Liver (tissue), 3 donors: ENCODE measurements at regions not wholly inside any gene's neighbourhood (a gene's known extent, or its start where the extent isn't known, plus 50 kb on each side); places are given as distances from the start of the nearest gene placed in this dataset.

Source experiments
- ATF3 ChIP-seq: IDR thresholded peaks from 2 replicates; pipeline ENCODE4 v1.6.1; 2016; ENCODE audit warnings: antibody characterized with exemption
- CTCF ChIP-seq: fragments of 150-350 bp; IDR thresholded peaks from 2 replicates; pipeline ENCODE4 v1.5.1; 2017; ENCODE audit warnings: improper control_type of control experiment, low read depth, low read length; ENCODE audit not compliant: missing input control
- FOXA1 ChIP-seq: IDR thresholded peaks from 2 replicates; pipeline ENCODE4 v1.6.1; 2016; ENCODE audit warnings: antibody characterized with exemption
- HNF4A ChIP-seq, 2 donors: conservative IDR thresholded peaks; 2 replicates each; pipeline ENCODE4 v1.6.1; 2016; ENCODE audit warnings: antibody characterized with exemption in 2 of 2, mild to moderate bottlenecking in 2 of 2
- HNF4G ChIP-seq: IDR thresholded peaks from 2 replicates; pipeline ENCODE4 v1.6.1; 2016; ENCODE audit warnings: antibody characterized with exemption
- JUND ChIP-seq, 2 donors: IDR thresholded peaks; 2 replicates each; pipeline ENCODE4 v1.6.1; 2016; ENCODE audit warnings: antibody characterized with exemption in 2 of 2
- RAD21 ChIP-seq, 2 donors: IDR thresholded peaks; 2 replicates each; pipeline ENCODE4 v1.6.1; 2016; ENCODE audit warnings: antibody characterized with exemption in 2 of 2, mild to moderate bottlenecking in 2 of 2
- REST ChIP-seq: IDR thresholded peaks from 2 replicates; pipeline ENCODE4 v1.6.1; 2016; ENCODE audit warnings: antibody characterized with exemption, mild to moderate bottlenecking
- RXRA ChIP-seq, 2 donors: IDR thresholded peaks; 2 replicates each; pipeline ENCODE4 v1.6.1; 2017 to 2018; ENCODE audit warnings: antibody characterized with exemption in 2 of 2, mild to moderate bottlenecking in 1 of 2
- SP1 ChIP-seq: IDR thresholded peaks from 2 replicates; pipeline ENCODE4 v1.6.1; 2018; ENCODE audit warnings: antibody characterized with exemption, mild to moderate bottlenecking
- TAF1 ChIP-seq: conservative IDR thresholded peaks from 2 replicates; pipeline ENCODE4 v1.6.1; 2016; ENCODE audit warnings: antibody characterized with exemption, mild to moderate bottlenecking
- YY1 ChIP-seq: IDR thresholded peaks from 2 replicates; pipeline ENCODE4 v1.6.1; 2016; ENCODE audit warnings: antibody characterized with exemption, mild to moderate bottlenecking
- TF ChIP-seq, protein P1 (sequence below): IDR thresholded peaks from 2 replicates; pipeline ENCODE4 v1.6.1; 2016; ENCODE audit warnings: antibody characterized with exemption
- donor health status: healthy.
- donor health status: healthy.

DNA sequence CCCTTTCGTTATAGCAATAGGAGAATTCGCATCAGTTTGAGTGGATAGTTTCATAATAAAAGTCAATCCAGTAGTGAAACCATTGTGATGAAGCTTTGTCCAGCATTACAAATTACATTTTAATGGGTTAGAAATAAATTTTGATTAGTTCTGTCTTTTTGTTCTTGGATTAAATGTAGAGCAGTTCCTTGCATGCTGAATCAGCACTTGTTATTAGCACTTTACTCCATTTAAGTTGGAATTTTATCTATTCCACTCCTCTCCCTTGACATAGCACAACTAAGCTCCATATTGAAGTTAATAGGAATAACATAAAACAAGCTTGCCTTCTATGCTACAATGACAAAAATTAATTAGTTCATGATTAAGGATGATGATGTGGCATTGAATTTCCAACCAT lies 624.1 kb downstream of the CCDC85A start:
- no peak for TF ChIP-seq CTCF
- TF ChIP-seq JUND (IDR thresholded peaks at IDR 0.05) = no peak
- TF ChIP-seq RAD21 (IDR thresholded peaks at IDR 0.05) = no peak
- TF ChIP-seq HNF4A (conservative IDR thresholded peaks at IDR 0.05) = no peak
- TF ChIP-seq, protein P1, sequence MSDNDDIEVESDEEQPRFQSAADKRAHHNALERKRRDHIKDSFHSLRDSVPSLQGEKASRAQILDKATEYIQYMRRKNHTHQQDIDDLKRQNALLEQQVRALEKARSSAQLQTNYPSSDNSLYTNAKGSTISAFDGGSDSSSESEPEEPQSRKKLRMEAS = no peak
- TF ChIP-seq YY1 = no peak
- TF ChIP-seq REST = no peak
- TF ChIP-seq HNF4G = no peak
- no peak for TF ChIP-seq SP1
- no peak for TF ChIP-seq RXRA (IDR thresholded peaks at IDR 0.05)
- no peak for TF ChIP-seq ATF3
- no peak for TF ChIP-seq FOXA1
- no peak for TF ChIP-seq TAF1
